GM18951 (cell line): ENCODE measurements at regions not wholly inside any gene's neighbourhood (a gene's known extent, or its start where the extent isn't known, plus 50 kb on each side); places are given as distances from the start of the nearest gene placed in this dataset.

Experiments used
- POLR2A ChIP-seq: IDR thresholded peaks from 4 replicates; pipeline ENCODE4 v1.6.1; 2011; ENCODE audit warnings: mild to moderate bottlenecking; ENCODE audit not compliant: insufficient read length, insufficient read depth; ENCODE audit errors: extremely low read depth
- in situ Hi-C: fragments of 300-500 bp; cut with MboI; formaldehyde crosslinking; loops from one replicate; pipeline ENCODE4 v1.12.0; 2022; ENCODE audit warnings: low sequenced_read_pairs, mixed read lengths, inconsistent platforms; ENCODE audit not compliant: unreplicated experiment

GRCh38 chr17:65413390-65413789 lies 148.1 kb downstream of the AXIN2 start:
- no peak for TF ChIP-seq POLR2A
- in situ Hi-C loops, result no loop called here

GRCh38 chr17:65409381-65409780 lies 152.1 kb downstream of the AXIN2 start:
- TF ChIP-seq POLR2A, result no peak

GRCh38 chr17:65408050-65408449 lies 153.4 kb downstream of the AXIN2 start:
- TF ChIP-seq POLR2A, result no peak
- in situ Hi-C loops, result no loop called here

More at GRCh38 chr17:65409381-65409780, 152.1 kb downstream of the AXIN2 start:
- in situ Hi-C loops, result no loop called here

- in situ Hi-C loops, result no loop called here
- TF ChIP-seq POLR2A, result no peak
Observed at GRCh38 chr17:65407017-65407416, 154.4 kb downstream of the AXIN2 start.

GRCh38 chr17:65406552-65406951 lies 154.9 kb downstream of the AXIN2 start:
- in situ Hi-C loops, result no loop called here

GRCh38 chr17:65405563-65405962 lies 155.9 kb downstream of the AXIN2 start:
- TF ChIP-seq POLR2A, result no peak
- in situ Hi-C loops, result no loop called here

More at GRCh38 chr17:65406552-65406951, 154.9 kb downstream of the AXIN2 start:
- no peak for TF ChIP-seq POLR2A

GRCh38 chr17:65404761-65405160 lies 156.7 kb downstream of the AXIN2 start:
- in situ Hi-C loops, result no loop called here
- no peak for TF ChIP-seq POLR2A

- in situ Hi-C loops, result no loop called here
- no peak for TF ChIP-seq POLR2A
Observed at GRCh38 chr17:65403626-65404025, 157.8 kb downstream of the AXIN2 start.

GRCh38 chr17:65402513-65403496 lies 158.6 kb downstream of the AXIN2 start:
- in situ Hi-C loops, result no loop called here
- TF ChIP-seq POLR2A, result no peak

GRCh38 chr17:65401561-65401960 lies 159.9 kb downstream of the AXIN2 start:
- TF ChIP-seq POLR2A, result no peak
- in situ Hi-C loops, result no loop called here

- in situ Hi-C loops, result no loop called here
- no peak for TF ChIP-seq POLR2A
Observed at GRCh38 chr17:65400701-65401100, 160.7 kb downstream of the AXIN2 start.

- no peak for TF ChIP-seq POLR2A
- in situ Hi-C loops, result no loop called here
Observed at GRCh38 chr17:65398040-65398787, 163.2 kb downstream of the AXIN2 start.

- no peak for TF ChIP-seq POLR2A
- in situ Hi-C loops, result no loop called here
Observed at GRCh38 chr17:65395924-65396323, 165.5 kb downstream of the AXIN2 start.
